ENCODE measurements at regions not wholly inside any gene's neighbourhood (a gene's known extent, or its start where the extent isn't known, plus 50 kb on each side); places are given as distances from the start of the nearest gene placed in this dataset.

- FAIRE-seq, result no peak
These were observed 280.9 kb downstream of the HRH4 start for GRCh38 chr18:24741321-24741720.

GRCh38 chr18:24741965-24742724, 281.7 kb downstream of the HRH4 start:
- FAIRE-seq, result no peak

GRCh38 chr18:24754583-24755253, 294.3 kb downstream of the HRH4 start:
- no peak for FAIRE-seq

GRCh38 chr18:24756385-24756784, 295.9 kb downstream of the HRH4 start:
- no peak for FAIRE-seq

GRCh38 chr18:24757134-24757533, 296.7 kb downstream of the HRH4 start:
- FAIRE-seq, result no peak

GRCh38 chr18:24761765-24762164, 301.3 kb downstream of the HRH4 start:
- no peak for FAIRE-seq

GRCh38 chr18:24762511-24762910, 302.1 kb downstream of the HRH4 start:
- no peak for FAIRE-seq

GRCh38 chr18:24763765-24764513, 303.5 kb downstream of the HRH4 start:
- no peak for FAIRE-seq

GRCh38 chr18:24764766-24765165, 304.3 kb downstream of the HRH4 start:
- FAIRE-seq, result no peak

- FAIRE-seq, result no peak
These were observed 305.9 kb downstream of the HRH4 start for GRCh38 chr18:24766376-24766775.

GRCh38 chr18:24770311-24771024, 310.0 kb downstream of the HRH4 start:
- FAIRE-seq, result no peak

GRCh38 chr18:24771300-24771699, 310.9 kb downstream of the HRH4 start:
- no peak for FAIRE-seq

GRCh38 chr18:24773101-24773500, 312.7 kb downstream of the HRH4 start:
- FAIRE-seq, result no peak

GRCh38 chr18:24776019-24776418, 315.6 kb downstream of the HRH4 start:
- FAIRE-seq, result no peak

- FAIRE-seq, result no peak
These were observed 318.5 kb downstream of the HRH4 start for GRCh38 chr18:24778810-24779418.

GRCh38 chr18:24782566-24782965, 322.1 kb downstream of the HRH4 start:
- no peak for FAIRE-seq

GRCh38 chr18:24785019-24785418, 324.6 kb downstream of the HRH4 start:
- FAIRE-seq, result no peak

- FAIRE-seq, result no peak
These were observed 325.6 kb downstream of the HRH4 start for GRCh38 chr18:24786027-24786426.

- no peak for FAIRE-seq
These were observed 329.9 kb downstream of the HRH4 start for GRCh38 chr18:24790347-24790746.

GRCh38 chr18:24791751-24792545, 331.5 kb downstream of the HRH4 start:
- FAIRE-seq, result no peak

GRCh38 chr18:24793742-24794141, 333.3 kb downstream of the HRH4 start:
- FAIRE-seq, result no peak

- no peak for FAIRE-seq
These were observed 334.7 kb downstream of the HRH4 start for GRCh38 chr18:24795129-24795528.

Measured in endometrium (tissue), 2 donors.